Testis (tissue), 2 donors: ENCODE measurements at regions not wholly inside any gene's neighbourhood (a gene's known extent, or its start where the extent isn't known, plus 50 kb on each side); places are given as distances from the start of the nearest gene placed in this dataset.

Experiments
- DNase-seq: peaks from one replicate; pipeline ENCODE4 v3.0.0-alpha.2; 2019
- H3K27ac ChIP-seq, 2 donors: fragments of 200-600 bp; sonication (generic); one replicate each; pipeline ENCODE4 v1.5.1; 2019
- H3K27me3 ChIP-seq: fragments of 200-600 bp; sonication (generic); one replicate; pipeline ENCODE4 v1.5.1; 2019
- H3K36me3 ChIP-seq: fragments of 200-600 bp; sonication (generic); one replicate; pipeline ENCODE4 v1.5.1; 2017; ENCODE audit warnings: low read depth; ENCODE audit errors: missing control alignments
- H3K4me1 ChIP-seq: fragments of 200-600 bp; sonication (generic); one replicate; pipeline ENCODE4 v1.5.1; 2019
- H3K4me3 ChIP-seq, 2 donors: fragments of 200-600 bp; sonication (generic); one replicate each; pipeline ENCODE4 v1.5.1; 2017 to 2019
- H3K9me3 ChIP-seq: fragments of 200-600 bp; sonication (generic); one replicate; pipeline ENCODE4 v1.5.1; 2017
- POLR2A ChIP-seq: fragments of 450-650 bp; IDR thresholded peaks from one replicate; pipeline ENCODE4 v1.6.1; 2017; ENCODE audit warnings: antibody characterized with exemption, mild to moderate bottlenecking, moderate library complexity
- WGBS, 2 donors: methylation state at CpG; one replicate each; pipeline ENCODE4 v1.1.5; 2018; 5-methylcytosine and 5-hydroxymethylcytosine counted together
- intact Hi-C: fragments of 100-400 bp; cut with DNase I; formaldehyde crosslinking; loops from one replicate; pipeline ENCODE4 v1.15.1; 2023; ENCODE audit warnings: low total_unique reads
- TF ChIP-seq, protein P1 (sequence below), 3 experiments: fragments of 450-650 bp in 2 of 3; fragments of 200-600 bp in 1 of 3; sonication (generic) in 1 of 3; IDR thresholded peaks; one replicate each; pipeline ENCODE4 v1.5.1; 2016 to 2019; ENCODE audit warnings: antibody characterized with exemption in 3 of 3, mild to moderate bottlenecking in 2 of 3, moderate library complexity in 1 of 3

DNA sequence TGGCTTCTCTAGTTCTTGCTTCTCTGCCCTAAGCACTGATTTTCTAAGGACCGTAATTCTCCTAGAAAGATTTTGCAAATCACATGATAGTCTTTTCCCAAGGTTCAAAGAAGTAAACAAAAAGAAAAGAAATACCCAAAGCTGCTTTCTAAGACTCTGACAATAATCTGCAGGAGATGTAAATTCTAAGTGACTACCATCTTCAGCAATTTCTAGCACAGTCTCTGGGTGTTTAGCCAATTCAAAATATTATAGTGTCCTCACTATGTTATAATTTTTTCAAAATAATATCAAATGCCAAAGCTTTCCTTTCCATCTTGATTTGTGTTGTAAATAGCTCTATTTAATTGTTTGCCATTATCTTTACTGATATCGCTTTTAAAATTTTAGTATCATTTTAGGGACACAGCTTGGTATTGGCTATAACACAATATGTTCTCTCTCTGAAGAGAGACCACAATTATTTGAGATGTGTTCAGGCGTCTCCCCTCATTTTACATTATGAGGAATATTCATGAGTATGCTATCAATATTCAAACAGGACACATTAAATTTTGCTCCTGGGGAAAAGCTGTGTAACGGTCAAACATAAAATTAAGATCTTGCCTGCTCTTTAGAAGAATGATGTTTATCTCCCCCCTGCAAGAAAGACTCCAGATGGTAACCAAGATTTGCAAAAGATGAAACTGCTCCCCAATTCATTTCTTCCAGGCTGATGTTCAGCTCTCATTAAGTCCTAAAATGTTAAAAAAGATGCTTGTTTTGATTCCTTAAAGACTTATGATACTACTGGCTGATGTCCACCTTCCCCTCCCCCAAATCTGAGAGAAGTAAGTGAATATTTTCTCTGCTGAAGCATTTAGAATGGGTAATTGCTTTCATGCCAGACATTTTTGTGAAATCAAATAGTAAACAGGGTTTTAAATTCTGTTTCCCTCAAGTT is 191.9 kb upstream of the WDR11 start:
- Histone ChIP-seq H3K27me3 (no peaks in the 10 kb centered on the region), H3K36me3 (no peaks in the 10 kb centered on the region), H3K27ac (no peak overlapping the region), H3K4me3 (no peak overlapping the region), H3K9me3 (no peaks in the 10 kb centered on the region), H3K4me1 (no peaks in the 10 kb centered on the region)
- no peak for DNase-seq
- WGBS, 2 donors, result 64 to 67% methylated on average over 4 of the region's 4 CpGs
- TF ChIP-seq, protein P1, sequence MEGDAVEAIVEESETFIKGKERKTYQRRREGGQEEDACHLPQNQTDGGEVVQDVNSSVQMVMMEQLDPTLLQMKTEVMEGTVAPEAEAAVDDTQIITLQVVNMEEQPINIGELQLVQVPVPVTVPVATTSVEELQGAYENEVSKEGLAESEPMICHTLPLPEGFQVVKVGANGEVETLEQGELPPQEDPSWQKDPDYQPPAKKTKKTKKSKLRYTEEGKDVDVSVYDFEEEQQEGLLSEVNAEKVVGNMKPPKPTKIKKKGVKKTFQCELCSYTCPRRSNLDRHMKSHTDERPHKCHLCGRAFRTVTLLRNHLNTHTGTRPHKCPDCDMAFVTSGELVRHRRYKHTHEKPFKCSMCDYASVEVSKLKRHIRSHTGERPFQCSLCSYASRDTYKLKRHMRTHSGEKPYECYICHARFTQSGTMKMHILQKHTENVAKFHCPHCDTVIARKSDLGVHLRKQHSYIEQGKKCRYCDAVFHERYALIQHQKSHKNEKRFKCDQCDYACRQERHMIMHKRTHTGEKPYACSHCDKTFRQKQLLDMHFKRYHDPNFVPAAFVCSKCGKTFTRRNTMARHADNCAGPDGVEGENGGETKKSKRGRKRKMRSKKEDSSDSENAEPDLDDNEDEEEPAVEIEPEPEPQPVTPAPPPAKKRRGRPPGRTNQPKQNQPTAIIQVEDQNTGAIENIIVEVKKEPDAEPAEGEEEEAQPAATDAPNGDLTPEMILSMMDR (IDR thresholded peaks at IDR 0.05), result no peak
- TF ChIP-seq POLR2A, result no peak
- intact Hi-C loops, result no loop called here

DNA sequence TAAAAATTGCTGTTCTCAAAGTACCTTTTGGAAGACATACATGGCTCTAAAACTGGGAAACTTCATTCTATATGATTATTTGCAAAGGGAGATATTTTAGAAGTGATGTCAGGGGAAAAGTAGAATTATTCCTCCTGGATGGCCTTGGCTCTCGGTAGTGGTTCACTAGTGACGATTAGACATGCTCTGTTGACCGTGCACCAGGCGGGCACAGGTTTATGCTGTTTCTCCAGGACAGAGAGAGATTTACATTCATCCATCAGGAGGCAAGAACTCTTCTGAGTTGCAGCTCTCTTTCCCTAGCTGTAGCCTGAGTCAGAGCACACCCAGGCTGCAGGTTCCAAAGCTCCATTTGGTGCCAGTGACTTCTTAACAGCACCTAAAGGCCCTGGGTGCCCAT is 184.9 kb upstream of the WDR11 start:
- H3K4me3 ChIP-seq, result no peak overlapping the region
- no peak overlapping the region for H3K27ac ChIP-seq
- WGBS, 2 donors, result 74 to 89% methylated on average over 4 of the region's 4 CpGs
- H3K27me3 ChIP-seq, result no peaks in the 10 kb centered on the region
- intact Hi-C loops, result no loop called here
- H3K36me3 ChIP-seq, result no peaks in the 10 kb centered on the region
- H3K9me3 ChIP-seq, result no peaks in the 10 kb centered on the region
- DNase-seq, result no peak
- TF ChIP-seq, protein P1 (IDR thresholded peaks at IDR 0.05), result no peak
- TF ChIP-seq POLR2A, result no peak
- H3K4me1 ChIP-seq, result no peaks in the 10 kb centered on the region

- 56 to 72% methylated on average over 4 of the region's 4 CpGs for WGBS, 2 donors
- no peak for DNase-seq
- no peak overlapping the region for H3K4me3 ChIP-seq
These were observed 183.9 kb upstream of the WDR11 start for GRCh38 chr10:120667276-120667675.

GRCh38 chr10:120671491-120671890 is 179.7 kb upstream of the WDR11 start:
- no peaks in the 10 kb centered on the region for H3K9me3 ChIP-seq
- WGBS, 2 donors, result 94 to 100% methylated on average over 1 to 2 of the region's 2 CpGs
- no peak for TF ChIP-seq POLR2A
- TF ChIP-seq, protein P1 (IDR thresholded peaks at IDR 0.05), result no peak
- intact Hi-C loops, result no loop called here
- H3K27ac ChIP-seq, result no peak overlapping the region
- H3K27me3 ChIP-seq, result no peaks in the 10 kb centered on the region
- no peaks in the 10 kb centered on the region for H3K36me3 ChIP-seq
- no peak for DNase-seq
- no peaks in the 10 kb centered on the region for H3K4me1 ChIP-seq
- H3K4me3 ChIP-seq, result no peak overlapping the region

More at GRCh38 chr10:120667276-120667675, 183.9 kb upstream of the WDR11 start:
- Histone ChIP-seq H3K27ac (no peak overlapping the region), H3K27me3 (no peaks in the 10 kb centered on the region), H3K4me1 (no peaks in the 10 kb centered on the region), H3K36me3 (no peaks in the 10 kb centered on the region), H3K9me3 (no peaks in the 10 kb centered on the region)
- no peak for TF ChIP-seq POLR2A
- TF ChIP-seq, protein P1 (IDR thresholded peaks at IDR 0.05), result no peak
- intact Hi-C loops, result no loop called here
